ENCODE measurements at regions not wholly inside any gene's neighbourhood (a gene's known extent, or its start where the extent isn't known, plus 50 kb on each side); places are given as distances from the start of the nearest gene placed in this dataset.

DNA sequence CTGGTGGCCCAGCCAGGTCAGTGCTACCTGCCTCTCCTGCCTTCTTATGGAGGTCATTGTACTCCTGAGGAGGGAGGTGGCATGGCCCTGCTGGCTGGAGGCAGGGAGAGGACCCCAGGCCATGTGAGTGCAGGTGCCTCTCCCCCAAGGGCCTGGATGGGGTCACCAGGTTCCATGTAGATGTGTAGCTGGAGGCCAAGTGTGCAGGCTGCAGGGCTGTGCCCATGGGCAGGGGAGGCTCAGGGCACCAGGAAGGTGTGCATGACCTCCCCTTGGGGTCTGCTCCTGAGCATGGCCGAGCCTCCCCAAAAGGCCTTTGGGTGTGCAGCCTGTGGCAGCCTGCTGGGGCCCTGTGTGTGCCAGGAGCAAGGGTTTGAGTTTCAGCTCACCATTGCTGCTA, 128.1 kb upstream of the HDAC4 start:
- H3K9ac ChIP-seq: no peak overlapping the region
- H3K4me2 ChIP-seq: no peak overlapping the region
- no peaks in the 10 kb centered on the region for H3K9me3 ChIP-seq (ENCODE audit: low read depth)
- Mint-ChIP-seq H3K27ac (no peak overlapping the region), H3K9me3 (peaks cover 15% of the 10 kb centered on the region), H3K36me3 (peaks cover 1% of the 10 kb centered on the region), H3K27me3 (ENCODE audit: insufficient read depth, low read depth) (peaks cover 17% of the 10 kb centered on the region), H3K4me3 (no peak overlapping the region), H3K4me1 (peaks cover 35% of the 10 kb centered on the region)
- peaks cover 10% of the 10 kb centered on the region for H3F3A ChIP-seq (ENCODE audit: low read depth)
- no peak overlapping the region for H2AFZ ChIP-seq (replicated peaks)
- H3K79me2 ChIP-seq (ENCODE audit: low read depth): no peaks in the 10 kb centered on the region
- TF ChIP-seq EZH2phosphoT487 (IDR thresholded peaks at IDR 0.05) (no peak), EZH2 (IDR thresholded peaks at IDR 0.05) (no peak)
- no peak overlapping the region for H3K27ac ChIP-seq
- H3K4me1 ChIP-seq: peaks cover 17% of the 10 kb centered on the region
- DNase-seq (ENCODE audit: low spot score): no peak
- no peak overlapping the region for H3K4me3 ChIP-seq
- no peaks in the 10 kb centered on the region for H3K36me3 ChIP-seq
- no peaks in the 10 kb centered on the region for H3K27me3 ChIP-seq
- H4K20me1 ChIP-seq (ENCODE audit: low read depth): no peaks in the 10 kb centered on the region

DNA sequence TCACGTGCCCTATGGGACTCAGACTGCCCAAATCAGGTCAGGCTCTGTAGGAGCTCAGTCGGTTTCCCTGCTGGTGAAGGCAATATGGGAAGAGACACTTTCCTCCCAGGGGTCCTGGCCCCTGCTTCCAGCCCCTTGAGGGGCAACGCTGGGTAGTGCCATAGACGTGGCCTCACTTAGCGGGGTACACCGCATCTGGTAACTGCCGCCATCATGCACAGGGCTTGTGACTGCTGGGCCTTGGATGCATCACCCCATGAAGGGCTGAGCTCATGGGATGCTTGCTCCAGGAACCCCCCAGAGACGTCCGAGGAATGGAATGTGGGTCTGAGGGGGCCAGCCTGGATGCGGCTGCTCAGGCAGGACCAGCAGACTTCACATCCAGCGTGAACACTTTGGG, 127.3 kb upstream of the HDAC4 start:
- Histone ChIP-seq H3K9ac (no peak overlapping the region), H2AFZ (replicated peaks) (no peak overlapping the region), H4K20me1 (ENCODE audit: low read depth) (no peaks in the 10 kb centered on the region), H3K79me2 (ENCODE audit: low read depth) (no peaks in the 10 kb centered on the region), H3K4me2 (no peak overlapping the region), H3K4me1 (peaks cover 17% of the 10 kb centered on the region), H3K36me3 (no peaks in the 10 kb centered on the region), H3K27me3 (no peaks in the 10 kb centered on the region), H3K9me3 (ENCODE audit: low read depth) (no peaks in the 10 kb centered on the region), H3K4me3 (no peak overlapping the region), H3F3A (ENCODE audit: low read depth) (peaks cover 10% of the 10 kb centered on the region), H3K27ac (no peak overlapping the region)
- Mint-ChIP-seq H3K36me3 (peaks cover 1% of the 10 kb centered on the region), H3K27me3 (ENCODE audit: insufficient read depth, low read depth) (peaks cover 12% of the 10 kb centered on the region), H3K4me3 (no peak overlapping the region), H3K4me1 (peaks cover 28% of the 10 kb centered on the region), H3K9me3 (peaks cover 15% of the 10 kb centered on the region), H3K27ac (no peak overlapping the region)
- TF ChIP-seq EZH2 (IDR thresholded peaks at IDR 0.05) (no peak), EZH2phosphoT487 (IDR thresholded peaks at IDR 0.05) (no peak)
- TF ChIP-seq, protein P1, sequence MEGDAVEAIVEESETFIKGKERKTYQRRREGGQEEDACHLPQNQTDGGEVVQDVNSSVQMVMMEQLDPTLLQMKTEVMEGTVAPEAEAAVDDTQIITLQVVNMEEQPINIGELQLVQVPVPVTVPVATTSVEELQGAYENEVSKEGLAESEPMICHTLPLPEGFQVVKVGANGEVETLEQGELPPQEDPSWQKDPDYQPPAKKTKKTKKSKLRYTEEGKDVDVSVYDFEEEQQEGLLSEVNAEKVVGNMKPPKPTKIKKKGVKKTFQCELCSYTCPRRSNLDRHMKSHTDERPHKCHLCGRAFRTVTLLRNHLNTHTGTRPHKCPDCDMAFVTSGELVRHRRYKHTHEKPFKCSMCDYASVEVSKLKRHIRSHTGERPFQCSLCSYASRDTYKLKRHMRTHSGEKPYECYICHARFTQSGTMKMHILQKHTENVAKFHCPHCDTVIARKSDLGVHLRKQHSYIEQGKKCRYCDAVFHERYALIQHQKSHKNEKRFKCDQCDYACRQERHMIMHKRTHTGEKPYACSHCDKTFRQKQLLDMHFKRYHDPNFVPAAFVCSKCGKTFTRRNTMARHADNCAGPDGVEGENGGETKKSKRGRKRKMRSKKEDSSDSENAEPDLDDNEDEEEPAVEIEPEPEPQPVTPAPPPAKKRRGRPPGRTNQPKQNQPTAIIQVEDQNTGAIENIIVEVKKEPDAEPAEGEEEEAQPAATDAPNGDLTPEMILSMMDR (IDR thresholded peaks at IDR 0.05): no peak
- DNase-seq (ENCODE audit: low spot score): no peak

DNA sequence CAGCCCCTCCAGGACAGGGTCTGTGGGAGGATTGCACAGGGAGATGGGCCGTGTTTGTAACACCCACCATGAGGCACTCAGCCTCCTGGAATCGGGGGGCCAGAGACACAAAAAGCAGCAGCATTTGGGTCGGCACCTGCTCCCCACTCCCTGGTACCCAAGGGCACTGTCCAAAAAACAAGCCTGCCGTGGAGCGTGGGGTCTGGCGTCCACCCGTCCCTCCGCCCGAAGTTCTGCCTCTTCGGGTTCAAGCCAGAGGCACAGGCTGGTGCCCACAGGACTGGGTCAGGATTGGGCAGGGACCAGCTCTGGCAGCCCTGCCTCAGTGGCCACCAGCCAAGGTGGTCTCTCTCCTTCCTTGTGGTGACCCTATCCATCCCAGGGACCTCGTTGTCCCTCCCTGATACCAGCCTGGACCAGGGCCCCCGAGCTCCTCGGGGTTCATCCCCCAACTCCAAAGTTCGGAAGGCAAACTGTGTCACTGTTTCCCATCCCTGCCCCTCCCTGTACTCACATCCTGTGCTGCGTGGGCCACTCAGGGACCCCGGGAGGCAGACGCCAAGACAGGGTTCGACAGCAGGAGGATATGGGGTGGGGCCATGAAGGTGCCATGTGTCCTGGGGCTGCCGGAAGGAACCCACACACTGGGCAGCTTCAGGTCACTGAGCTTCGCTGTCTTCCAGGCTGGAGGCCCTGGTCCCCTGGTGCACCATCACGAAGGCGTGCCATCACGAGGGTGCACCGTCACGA, 126.0 kb upstream of the HDAC4 start:
- H3K9ac ChIP-seq: no peak overlapping the region
- no peak overlapping the region for H3K4me2 ChIP-seq
- no peaks in the 10 kb centered on the region for H3K27me3 ChIP-seq
- H3K4me1 ChIP-seq: peaks cover 8% of the 10 kb centered on the region
- peaks cover 4% of the 10 kb centered on the region for H3F3A ChIP-seq (ENCODE audit: low read depth)
- H3K4me3 ChIP-seq: no peak overlapping the region
- Mint-ChIP-seq H3K36me3 (peaks cover 1% of the 10 kb centered on the region), H3K9me3 (peaks cover 13% of the 10 kb centered on the region), H3K4me3 (no peak overlapping the region), H3K4me1 (peaks cover 15% of the 10 kb centered on the region), H3K27ac (no peak overlapping the region), H3K27me3 (ENCODE audit: insufficient read depth, low read depth) (peaks cover 15% of the 10 kb centered on the region)
- DNase-seq (ENCODE audit: low spot score): no peak
- TF ChIP-seq, protein P1 (IDR thresholded peaks at IDR 0.05): no peak
- TF ChIP-seq EZH2phosphoT487 (IDR thresholded peaks at IDR 0.05): no peak
- no peak for TF ChIP-seq EZH2 (IDR thresholded peaks at IDR 0.05)
- H3K27ac ChIP-seq: no peak overlapping the region
- H3K79me2 ChIP-seq (ENCODE audit: low read depth): no peaks in the 10 kb centered on the region
- H4K20me1 ChIP-seq (ENCODE audit: low read depth): no peaks in the 10 kb centered on the region
- H2AFZ ChIP-seq (replicated peaks): no peak overlapping the region
- no peaks in the 10 kb centered on the region for H3K36me3 ChIP-seq
- no peaks in the 10 kb centered on the region for H3K9me3 ChIP-seq (ENCODE audit: low read depth)

DNA sequence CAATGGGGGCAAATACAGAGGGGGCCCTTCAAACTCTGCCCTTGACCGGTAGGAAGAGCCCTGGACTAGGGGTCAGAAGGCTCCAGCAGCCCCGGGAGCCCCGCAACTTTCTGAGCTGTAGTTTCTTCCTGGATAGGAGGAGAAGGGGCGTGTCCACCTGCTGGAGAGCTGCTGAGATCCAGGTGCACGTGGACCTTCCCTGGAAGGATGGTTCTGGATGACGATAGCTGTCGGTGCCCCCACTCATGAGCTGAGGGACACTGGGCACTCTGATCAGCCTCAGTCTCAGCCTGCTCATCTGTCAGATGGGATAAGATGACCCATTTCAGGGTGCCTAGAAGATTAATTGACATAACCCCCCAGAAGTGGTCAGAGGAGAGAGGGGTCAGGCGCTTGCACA, 125.2 kb upstream of the HDAC4 start:
- peaks cover 13% of the 10 kb centered on the region for H3K9me3 Mint-ChIP-seq
- H4K20me1 ChIP-seq (ENCODE audit: low read depth): no peaks in the 10 kb centered on the region
- no peaks in the 10 kb centered on the region for H3K79me2 ChIP-seq (ENCODE audit: low read depth)
- H3K27me3 Mint-ChIP-seq (ENCODE audit: insufficient read depth, low read depth): peaks cover 14% of the 10 kb centered on the region
- H3K27ac Mint-ChIP-seq: peak overlapping the region; percentile 84
- no peak overlapping the region for H2AFZ ChIP-seq (replicated peaks)
- H3K4me1 ChIP-seq: no peaks in the 10 kb centered on the region
- no peak overlapping the region for H3K4me3 ChIP-seq
- H3K9ac ChIP-seq: no peak overlapping the region
- H3F3A ChIP-seq (ENCODE audit: low read depth): no peaks in the 10 kb centered on the region
- H3K9me3 ChIP-seq (ENCODE audit: low read depth): no peaks in the 10 kb centered on the region
- no peak for DNase-seq (ENCODE audit: low spot score)
- H3K36me3 ChIP-seq: no peaks in the 10 kb centered on the region
- peaks cover 1% of the 10 kb centered on the region for H3K36me3 Mint-ChIP-seq
- no peak overlapping the region for H3K27ac ChIP-seq
- no peaks in the 10 kb centered on the region for H3K27me3 ChIP-seq
- H3K4me3 Mint-ChIP-seq: peak overlapping the region; percentile 22
- H3K4me1 Mint-ChIP-seq: peaks cover 7% of the 10 kb centered on the region
- TF ChIP-seq EZH2phosphoT487 (IDR thresholded peaks at IDR 0.05) (no peak), EZH2 (IDR thresholded peaks at IDR 0.05) (no peak)
- TF ChIP-seq, protein P1 (IDR thresholded peaks at IDR 0.05): no peak
- H3K4me2 ChIP-seq: no peak overlapping the region

Measured in neural progenitor cell (in vitro differentiated cells).